ENCODE measurements at regions not wholly inside any gene's neighbourhood (a gene's known extent, or its start where the extent isn't known, plus 50 kb on each side); places are given as distances from the start of the nearest gene placed in this dataset.

DNA sequence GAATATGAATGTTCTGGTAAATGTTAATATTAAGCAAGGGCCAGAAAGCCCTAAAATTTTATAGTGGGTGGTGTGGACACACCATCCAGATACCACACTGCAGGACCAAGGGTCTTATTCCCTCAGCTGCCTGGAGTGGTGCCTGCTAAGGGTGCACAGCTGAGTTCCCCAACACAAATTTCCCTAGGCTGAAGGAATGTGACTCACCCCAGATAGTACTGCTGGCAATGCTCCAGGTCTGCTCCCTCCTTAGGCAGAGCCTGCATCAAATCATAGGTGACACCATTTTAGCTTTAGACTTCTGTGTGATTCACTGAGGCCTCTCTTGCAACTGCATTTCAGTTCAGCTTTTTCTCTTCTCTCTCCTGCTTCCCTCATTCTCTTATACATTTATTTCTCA is 321.1 kb downstream of the SATB2 start:
- Histone ChIP-seq H3K27me3 (ENCODE audit: insufficient read depth, low read length) (no peaks in the 10 kb centered on the region), H3K36me3 (ENCODE audit: insufficient read depth, low read length) (no peaks in the 10 kb centered on the region), H3K27ac (ENCODE audit: low read depth, low read length) (no peak overlapping the region), H3K4me2 (ENCODE audit: insufficient read depth, low read length) (no peak overlapping the region), H4K20me1 (ENCODE audit: insufficient read depth, low read length) (no peaks in the 10 kb centered on the region), H3K4me3 (ENCODE audit: insufficient read depth, low read length) (no peak overlapping the region), H3K79me2 (ENCODE audit: insufficient read depth, low read length) (no peaks in the 10 kb centered on the region), H2AFZ (ENCODE audit: low read length) (no peak overlapping the region), H3K9me3 (ENCODE audit: low read depth, low read length) (no peaks in the 10 kb centered on the region), H3K4me1 (ENCODE audit: insufficient read depth, low read length) (no peaks in the 10 kb centered on the region)
- TF ChIP-seq, protein P1, sequence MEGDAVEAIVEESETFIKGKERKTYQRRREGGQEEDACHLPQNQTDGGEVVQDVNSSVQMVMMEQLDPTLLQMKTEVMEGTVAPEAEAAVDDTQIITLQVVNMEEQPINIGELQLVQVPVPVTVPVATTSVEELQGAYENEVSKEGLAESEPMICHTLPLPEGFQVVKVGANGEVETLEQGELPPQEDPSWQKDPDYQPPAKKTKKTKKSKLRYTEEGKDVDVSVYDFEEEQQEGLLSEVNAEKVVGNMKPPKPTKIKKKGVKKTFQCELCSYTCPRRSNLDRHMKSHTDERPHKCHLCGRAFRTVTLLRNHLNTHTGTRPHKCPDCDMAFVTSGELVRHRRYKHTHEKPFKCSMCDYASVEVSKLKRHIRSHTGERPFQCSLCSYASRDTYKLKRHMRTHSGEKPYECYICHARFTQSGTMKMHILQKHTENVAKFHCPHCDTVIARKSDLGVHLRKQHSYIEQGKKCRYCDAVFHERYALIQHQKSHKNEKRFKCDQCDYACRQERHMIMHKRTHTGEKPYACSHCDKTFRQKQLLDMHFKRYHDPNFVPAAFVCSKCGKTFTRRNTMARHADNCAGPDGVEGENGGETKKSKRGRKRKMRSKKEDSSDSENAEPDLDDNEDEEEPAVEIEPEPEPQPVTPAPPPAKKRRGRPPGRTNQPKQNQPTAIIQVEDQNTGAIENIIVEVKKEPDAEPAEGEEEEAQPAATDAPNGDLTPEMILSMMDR (IDR thresholded peaks at IDR 0.05; ENCODE audit: extremely low read depth, low read depth, low read length) = no peak
- peak; percentile 89 for DNase-seq (ENCODE audit: insufficient read length, low spot score, missing footprints)

DNA sequence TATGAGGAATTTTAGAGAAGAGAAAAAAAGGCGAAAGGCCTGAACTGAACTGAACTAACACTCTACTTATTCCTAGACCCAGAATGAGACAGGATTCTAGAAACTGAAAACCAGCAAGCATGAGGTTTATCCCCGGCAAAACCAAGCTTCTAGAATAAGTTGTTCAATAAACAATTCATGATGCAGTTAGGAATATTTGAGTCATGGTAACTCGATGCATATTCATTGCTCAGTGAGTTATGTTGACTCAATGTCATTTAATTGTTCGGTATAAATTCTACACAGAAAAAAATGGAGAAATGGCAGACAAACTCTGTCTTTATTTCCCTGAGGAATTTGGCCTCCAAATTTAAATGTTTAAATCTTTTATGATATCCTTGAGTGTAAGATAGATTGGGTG is 321.5 kb downstream of the SATB2 start:
- Histone ChIP-seq H3K27ac (ENCODE audit: low read depth, low read length) (no peak overlapping the region), H4K20me1 (ENCODE audit: insufficient read depth, low read length) (no peaks in the 10 kb centered on the region), H3K36me3 (ENCODE audit: insufficient read depth, low read length) (no peaks in the 10 kb centered on the region), H3K79me2 (ENCODE audit: insufficient read depth, low read length) (no peaks in the 10 kb centered on the region), H3K4me3 (ENCODE audit: insufficient read depth, low read length) (no peak overlapping the region), H3K4me1 (ENCODE audit: insufficient read depth, low read length) (no peaks in the 10 kb centered on the region), H3K27me3 (ENCODE audit: insufficient read depth, low read length) (no peaks in the 10 kb centered on the region), H3K4me2 (ENCODE audit: insufficient read depth, low read length) (no peak overlapping the region), H3K9me3 (ENCODE audit: low read depth, low read length) (no peaks in the 10 kb centered on the region), H2AFZ (ENCODE audit: low read length) (no peak overlapping the region)
- TF ChIP-seq, protein P1 (IDR thresholded peaks at IDR 0.05; ENCODE audit: extremely low read depth, low read depth, low read length) = no peak
- DNase-seq (ENCODE audit: insufficient read length, low spot score, missing footprints) = no peak

DNA sequence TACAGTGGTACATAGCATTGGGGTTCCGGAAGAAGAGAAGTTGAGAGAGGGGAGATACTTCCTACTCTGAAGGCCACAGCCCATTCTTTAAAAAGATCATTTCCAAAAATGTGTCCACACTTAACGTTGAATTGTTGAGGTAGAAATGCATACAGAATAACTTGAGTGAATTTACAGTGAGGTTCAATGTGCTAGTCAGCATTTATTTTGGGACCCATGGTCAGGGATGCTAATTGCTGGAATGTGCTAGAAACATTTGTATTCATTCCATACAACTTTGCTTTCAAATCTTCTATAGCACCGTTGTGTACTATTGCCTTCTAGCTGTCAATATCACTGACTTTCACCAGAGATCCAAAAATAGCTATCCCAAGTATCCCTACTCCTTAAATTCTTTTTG is 325.9 kb downstream of the SATB2 start:
- no peaks in the 10 kb centered on the region for H3K36me3 ChIP-seq (ENCODE audit: insufficient read depth, low read length)
- H3K27me3 ChIP-seq (ENCODE audit: insufficient read depth, low read length) = no peaks in the 10 kb centered on the region
- no peak for DNase-seq (ENCODE audit: insufficient read length, low spot score, missing footprints)
- no peaks in the 10 kb centered on the region for H3K9me3 ChIP-seq (ENCODE audit: low read depth, low read length)
- H3K27ac ChIP-seq (ENCODE audit: low read depth, low read length) = no peak overlapping the region
- H3K79me2 ChIP-seq (ENCODE audit: insufficient read depth, low read length) = no peaks in the 10 kb centered on the region
- H3K4me3 ChIP-seq (ENCODE audit: insufficient read depth, low read length) = no peak overlapping the region
- no peaks in the 10 kb centered on the region for H3K4me1 ChIP-seq (ENCODE audit: insufficient read depth, low read length)
- H4K20me1 ChIP-seq (ENCODE audit: insufficient read depth, low read length) = no peaks in the 10 kb centered on the region
- TF ChIP-seq, protein P1 (IDR thresholded peaks at IDR 0.05; ENCODE audit: extremely low read depth, low read depth, low read length) = no peak
- H2AFZ ChIP-seq (ENCODE audit: low read length) = no peak overlapping the region
- H3K4me2 ChIP-seq (ENCODE audit: insufficient read depth, low read length) = no peak overlapping the region

DNA sequence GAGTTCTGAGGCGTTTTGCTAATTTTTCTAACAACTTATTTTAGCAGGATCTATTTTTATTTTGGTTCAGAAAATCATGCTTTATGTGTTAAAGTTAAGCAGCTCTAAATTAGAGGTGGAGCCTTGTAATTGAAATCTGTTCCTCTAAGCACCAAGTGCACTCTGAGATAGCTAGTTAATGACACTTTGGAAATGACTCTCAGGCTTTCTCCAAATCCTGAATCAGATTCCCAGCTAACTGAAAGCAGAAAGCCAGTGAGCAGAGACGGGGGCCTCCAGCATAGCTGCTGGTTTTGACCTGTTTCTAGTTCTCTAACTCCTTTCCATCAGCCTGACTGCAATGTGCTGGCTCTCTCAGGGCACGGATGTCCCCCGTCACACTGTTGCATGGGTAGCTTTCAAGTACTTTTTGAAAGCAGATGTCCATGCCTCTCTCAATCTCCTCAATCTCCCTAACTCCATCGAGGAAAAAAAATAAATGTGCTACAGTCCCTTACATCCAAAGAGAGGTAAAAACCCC is 326.5 kb downstream of the SATB2 start:
- no peaks in the 10 kb centered on the region for H4K20me1 ChIP-seq (ENCODE audit: insufficient read depth, low read length)
- no peaks in the 10 kb centered on the region for H3K27me3 ChIP-seq (ENCODE audit: insufficient read depth, low read length)
- H3K36me3 ChIP-seq (ENCODE audit: insufficient read depth, low read length) = no peaks in the 10 kb centered on the region
- H3K4me3 ChIP-seq (ENCODE audit: insufficient read depth, low read length) = no peak overlapping the region
- H3K4me2 ChIP-seq (ENCODE audit: insufficient read depth, low read length) = no peak overlapping the region
- no peak overlapping the region for H2AFZ ChIP-seq (ENCODE audit: low read length)
- TF ChIP-seq, protein P1 (IDR thresholded peaks at IDR 0.05; ENCODE audit: extremely low read depth, low read depth, low read length) = no peak
- no peaks in the 10 kb centered on the region for H3K79me2 ChIP-seq (ENCODE audit: insufficient read depth, low read length)
- H3K27ac ChIP-seq (ENCODE audit: low read depth, low read length) = no peak overlapping the region
- no peaks in the 10 kb centered on the region for H3K4me1 ChIP-seq (ENCODE audit: insufficient read depth, low read length)
- no peak for DNase-seq (ENCODE audit: insufficient read length, low spot score, missing footprints)
- H3K9me3 ChIP-seq (ENCODE audit: low read depth, low read length) = no peaks in the 10 kb centered on the region
